Smooth muscle cell (in vitro differentiated cells): ENCODE measurements at regions not wholly inside any gene's neighbourhood (a gene's known extent, or its start where the extent isn't known, plus 50 kb on each side); places are given as distances from the start of the nearest gene placed in this dataset.

Experiments used
- DNase-seq: peaks from one replicate; lab custom pipeline; 2025; ENCODE audit not compliant: unreplicated experiment; lab: John Stamatoyannopoulos, UW
- H2AFZ ChIP-seq: fragments of 200-600 bp; sonication (generic); 2 replicates; pipeline ENCODE4 v1.6.0; 2016; ENCODE audit warnings: antibody characterized with exemption, low read depth, mild to moderate bottlenecking
- H3F3A ChIP-seq: fragments of 200-600 bp; sonication (generic); 2 replicates; pipeline ENCODE4 v1.6.0; 2017; ENCODE audit warnings: antibody characterized with exemption, low read depth
- H3K27ac ChIP-seq: fragments of 200-600 bp; sonication (generic); 2 replicates; pipeline ENCODE4 v1.5.1; 2016; ENCODE audit warnings: low read depth, mild to moderate bottlenecking
- H3K27me3 ChIP-seq: fragments of 200-600 bp; sonication (generic); 2 replicates; pipeline ENCODE4 v1.6.1; 2016; ENCODE audit warnings: low read depth, mild to moderate bottlenecking
- H3K36me3 ChIP-seq: fragments of 200-600 bp; sonication (generic); 2 replicates; pipeline ENCODE4 v1.5.1; 2016; ENCODE audit warnings: low read depth
- H3K4me1 ChIP-seq: fragments of 200-600 bp; sonication (generic); 2 replicates; pipeline ENCODE4 v1.5.1; 2016; ENCODE audit warnings: low read depth
- H3K4me2 ChIP-seq: fragments of 200-600 bp; sonication (generic); 2 replicates; pipeline ENCODE4 v1.6.0; 2016; ENCODE audit warnings: mild to moderate bottlenecking
- H3K4me3 ChIP-seq: fragments of 200-600 bp; sonication (generic); 2 replicates; pipeline ENCODE4 v1.5.1; 2016; ENCODE audit warnings: mild to moderate bottlenecking
- H3K79me2 ChIP-seq: fragments of 200-600 bp; sonication (generic); 2 replicates; pipeline ENCODE4 v1.6.0; 2016; ENCODE audit warnings: low read depth, mild to moderate bottlenecking
- H3K9ac ChIP-seq: fragments of 200-600 bp; sonication (generic); 2 replicates; pipeline ENCODE4 v1.6.0; 2016; ENCODE audit warnings: low read depth
- H3K9me3 ChIP-seq: fragments of 200-600 bp; sonication (generic); replicated peaks from 2 replicates; pipeline ENCODE4 v1.5.1; 2016; ENCODE audit warnings: low read depth
- H4K20me1 ChIP-seq: fragments of 200-600 bp; sonication (generic); 2 replicates; pipeline ENCODE4 v1.6.0; 2016; ENCODE audit warnings: low read depth
- WGBS: methylation state at CpG from one replicate; pipeline ENCODE4 v1.1.7; 2016; ENCODE audit warnings: low lambda C conversion rate; 5-methylcytosine and 5-hydroxymethylcytosine counted together
- TF ChIP-seq, protein P1 (sequence below): fragments of 200-600 bp; sonication (generic); IDR thresholded peaks from 2 replicates; pipeline ENCODE4 v1.5.1; 2017; ENCODE audit warnings: borderline replicate concordance, mild to moderate bottlenecking, antibody characterized with exemption; ENCODE audit not compliant: insufficient read depth, poor library complexity, severe bottlenecking

DNA sequence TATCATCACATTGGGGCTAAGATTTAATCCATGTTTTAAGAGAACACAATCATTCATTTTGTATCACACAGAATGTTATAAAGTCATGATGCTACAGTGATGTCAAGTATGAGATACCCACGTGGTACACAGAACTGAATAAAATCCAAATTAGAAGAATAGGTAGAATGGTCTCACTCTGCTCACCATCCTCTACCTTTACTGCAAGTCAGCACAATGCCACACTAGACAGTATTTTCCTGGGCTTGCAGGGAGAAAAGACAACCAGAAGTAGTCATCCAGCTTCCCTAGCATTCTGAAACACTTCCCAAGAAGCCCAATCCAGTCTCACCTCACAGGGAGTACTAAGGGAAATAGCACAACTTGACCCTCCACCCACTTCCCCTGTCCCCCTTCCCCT lies 856.2 kb upstream of the NRXN1 start:
- peaks cover 6% of the 10 kb centered on the region for H3K36me3 ChIP-seq
- H3K79me2 ChIP-seq, result no peaks in the 10 kb centered on the region
- no peak overlapping the region for H3K4me2 ChIP-seq
- H3K4me1 ChIP-seq, result no peaks in the 10 kb centered on the region
- no peak overlapping the region for H3K9ac ChIP-seq
- 88% methylated on average over 1 of the region's 1 CpG for WGBS
- no peak overlapping the region for H2AFZ ChIP-seq
- TF ChIP-seq, protein P1, sequence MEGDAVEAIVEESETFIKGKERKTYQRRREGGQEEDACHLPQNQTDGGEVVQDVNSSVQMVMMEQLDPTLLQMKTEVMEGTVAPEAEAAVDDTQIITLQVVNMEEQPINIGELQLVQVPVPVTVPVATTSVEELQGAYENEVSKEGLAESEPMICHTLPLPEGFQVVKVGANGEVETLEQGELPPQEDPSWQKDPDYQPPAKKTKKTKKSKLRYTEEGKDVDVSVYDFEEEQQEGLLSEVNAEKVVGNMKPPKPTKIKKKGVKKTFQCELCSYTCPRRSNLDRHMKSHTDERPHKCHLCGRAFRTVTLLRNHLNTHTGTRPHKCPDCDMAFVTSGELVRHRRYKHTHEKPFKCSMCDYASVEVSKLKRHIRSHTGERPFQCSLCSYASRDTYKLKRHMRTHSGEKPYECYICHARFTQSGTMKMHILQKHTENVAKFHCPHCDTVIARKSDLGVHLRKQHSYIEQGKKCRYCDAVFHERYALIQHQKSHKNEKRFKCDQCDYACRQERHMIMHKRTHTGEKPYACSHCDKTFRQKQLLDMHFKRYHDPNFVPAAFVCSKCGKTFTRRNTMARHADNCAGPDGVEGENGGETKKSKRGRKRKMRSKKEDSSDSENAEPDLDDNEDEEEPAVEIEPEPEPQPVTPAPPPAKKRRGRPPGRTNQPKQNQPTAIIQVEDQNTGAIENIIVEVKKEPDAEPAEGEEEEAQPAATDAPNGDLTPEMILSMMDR, result no peak
- peaks cover 4% of the 10 kb centered on the region for H3K9me3 ChIP-seq
- H3K27me3 ChIP-seq, result no peaks in the 10 kb centered on the region
- no peak overlapping the region for H3K4me3 ChIP-seq
- no peaks in the 10 kb centered on the region for H3F3A ChIP-seq
- no peak for DNase-seq
- no peaks in the 10 kb centered on the region for H4K20me1 ChIP-seq
- H3K27ac ChIP-seq, result no peak overlapping the region

DNA sequence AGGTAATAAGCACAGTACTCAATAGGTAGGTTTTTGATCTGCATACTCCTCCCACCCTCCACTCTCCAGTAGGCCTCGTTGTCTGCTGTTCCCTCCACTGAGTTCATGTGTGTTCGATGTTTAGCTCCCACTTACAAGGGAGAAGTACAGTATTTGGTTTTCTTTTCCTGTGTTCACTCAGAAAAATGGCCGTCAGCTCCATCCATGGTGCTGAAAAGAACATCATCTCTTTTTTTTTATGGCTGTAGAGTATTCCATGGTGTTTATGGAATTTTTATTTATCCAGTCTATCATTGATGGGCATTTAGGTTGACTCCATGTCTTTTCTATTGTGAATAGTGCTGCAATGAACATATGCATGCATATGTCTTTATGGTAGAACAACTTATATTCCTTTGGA lies 849.7 kb upstream of the NRXN1 start:
- no peak overlapping the region for H3K9ac ChIP-seq
- TF ChIP-seq, protein P1, result no peak
- no peaks in the 10 kb centered on the region for H3K27me3 ChIP-seq
- no peak overlapping the region for H2AFZ ChIP-seq
- H4K20me1 ChIP-seq, result no peaks in the 10 kb centered on the region
- H3K27ac ChIP-seq, result no peak overlapping the region
- H3K4me1 ChIP-seq, result no peaks in the 10 kb centered on the region
- peaks cover 8% of the 10 kb centered on the region for H3K9me3 ChIP-seq
- no peak overlapping the region for H3K4me3 ChIP-seq
- no peaks in the 10 kb centered on the region for H3K79me2 ChIP-seq
- no peak overlapping the region for H3K4me2 ChIP-seq
- H3K36me3 ChIP-seq, result peaks cover 6% of the 10 kb centered on the region
- no peaks in the 10 kb centered on the region for H3F3A ChIP-seq
- WGBS, result 92% methylated on average over 3 of the region's 3 CpGs
- no peak for DNase-seq

DNA sequence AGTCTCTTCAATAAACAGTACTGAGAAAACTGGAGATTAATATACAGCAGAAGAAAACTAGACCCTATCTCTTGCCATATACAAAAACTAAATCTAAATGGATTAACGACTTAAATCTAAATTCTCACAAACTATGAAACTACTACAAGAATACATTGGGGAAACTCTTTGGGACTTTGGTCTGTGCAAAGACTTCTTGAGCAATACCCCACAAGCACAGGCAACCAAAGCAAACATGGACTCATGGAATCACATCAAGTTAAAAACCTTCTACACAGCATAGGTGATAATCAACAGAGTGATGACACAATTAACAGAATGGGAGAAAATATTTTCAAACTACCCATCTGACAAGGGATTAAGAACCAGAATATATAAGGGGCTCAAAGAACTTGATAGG lies 848.2 kb upstream of the NRXN1 start:
- WGBS, result 87% methylated on average over 1 of the region's 1 CpG
- H3K4me3 ChIP-seq, result no peak overlapping the region
- no peak overlapping the region for H3K27ac ChIP-seq
- H3K27me3 ChIP-seq, result no peaks in the 10 kb centered on the region
- no peaks in the 10 kb centered on the region for H3F3A ChIP-seq
- no peaks in the 10 kb centered on the region for H3K4me1 ChIP-seq
- no peak overlapping the region for H3K4me2 ChIP-seq
- H3K9me3 ChIP-seq, result peaks cover 8% of the 10 kb centered on the region
- H4K20me1 ChIP-seq, result no peaks in the 10 kb centered on the region
- no peak overlapping the region for H3K9ac ChIP-seq
- H3K36me3 ChIP-seq, result peaks cover 6% of the 10 kb centered on the region
- TF ChIP-seq, protein P1, result no peak
- no peaks in the 10 kb centered on the region for H3K79me2 ChIP-seq
- no peak for DNase-seq
- no peak overlapping the region for H2AFZ ChIP-seq

DNA sequence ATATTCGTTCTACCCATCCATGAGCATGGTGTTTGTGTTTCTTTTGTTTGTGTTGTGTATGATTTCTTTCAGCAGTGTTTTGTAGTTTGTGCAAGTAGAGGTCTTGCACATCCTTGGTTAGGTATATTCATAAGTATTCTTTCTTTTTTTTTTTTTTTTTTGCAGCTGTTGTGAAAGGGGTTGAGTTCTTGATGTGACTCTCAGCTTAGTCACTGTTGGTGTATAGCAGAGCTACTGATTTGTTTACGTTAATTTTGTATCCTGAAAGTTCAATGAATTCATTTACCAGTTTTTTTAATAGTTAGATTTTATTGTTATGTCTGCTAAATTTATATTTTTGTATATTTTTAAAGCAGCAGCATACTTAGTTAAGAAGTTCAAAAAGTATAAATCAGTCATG lies 834.4 kb upstream of the NRXN1 start:
- Histone ChIP-seq H3K4me2 (no peak overlapping the region), H3K79me2 (no peaks in the 10 kb centered on the region), H2AFZ (no peak overlapping the region), H3F3A (no peaks in the 10 kb centered on the region), H3K36me3 (no peaks in the 10 kb centered on the region), H3K27ac (no peak overlapping the region), H3K27me3 (no peaks in the 10 kb centered on the region), H3K9ac (no peak overlapping the region), H3K4me3 (no peak overlapping the region), H4K20me1 (no peaks in the 10 kb centered on the region), H3K9me3 (peaks cover 2% of the 10 kb centered on the region), H3K4me1 (no peaks in the 10 kb centered on the region)
- TF ChIP-seq, protein P1, result no peak
- WGBS, result 98% methylated on average over 2 of the region's 2 CpGs
- DNase-seq, result no peak
